GM12865 (cell line): ENCODE measurements at regions not wholly inside any gene's neighbourhood (a gene's known extent, or its start where the extent isn't known, plus 50 kb on each side); places are given as distances from the start of the nearest gene placed in this dataset.

ENCODE experiments used
- DNase-seq: peaks from one replicate; pipeline ENCODE4 v3.0.0; 2010; ENCODE audit warnings: low read depth
- H3K4me3 ChIP-seq: 2 replicates; pipeline ENCODE4 v1.5.1; 2011; ENCODE audit warnings: mild to moderate bottlenecking, low read depth, low read length, control low read depth
- TF ChIP-seq, protein P1 (sequence below): IDR thresholded peaks from 2 replicates; pipeline ENCODE4 v1.5.1; 2011; ENCODE audit warnings: low read length, control low read depth, low read depth, inconsistent platforms; ENCODE audit not compliant: insufficient read depth; ENCODE audit errors: missing control alignments

DNA sequence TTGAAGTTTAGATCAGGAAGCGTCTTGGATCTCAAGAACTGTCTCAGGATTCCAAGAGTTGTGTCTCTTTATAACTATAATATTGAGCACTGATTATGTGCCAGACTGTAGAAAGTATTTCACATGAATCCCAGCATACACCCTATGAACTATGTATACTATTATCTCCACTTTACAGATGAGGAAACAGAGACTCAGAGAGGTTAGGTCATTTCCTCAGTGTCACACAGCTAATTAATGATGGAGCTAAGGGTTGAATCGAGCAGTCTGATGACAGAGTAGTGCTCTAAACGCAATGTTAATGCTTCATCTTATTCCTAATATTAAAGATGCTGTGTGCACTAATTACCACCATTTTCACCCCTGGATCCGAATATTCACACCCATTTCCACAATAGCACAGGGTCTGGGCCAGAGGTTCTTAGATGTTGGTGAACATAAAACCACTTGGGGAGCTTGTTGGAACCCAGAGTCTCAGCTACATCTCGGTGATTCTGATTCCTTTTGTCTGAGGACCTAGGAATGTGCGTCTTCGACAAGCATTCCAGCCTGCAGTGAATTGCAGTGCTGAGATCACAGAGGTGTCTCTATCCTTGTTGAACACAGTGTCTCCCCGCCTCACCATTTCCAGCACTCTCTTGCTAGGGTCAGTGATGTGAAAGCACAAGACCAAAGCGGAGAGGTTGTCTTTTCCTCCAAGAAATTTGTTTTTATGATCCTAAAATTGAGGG is 213.8 kb downstream of the SP3 start:
- no peak for DNase-seq
- H3K4me3 ChIP-seq = no peak overlapping the region
- TF ChIP-seq, protein P1, sequence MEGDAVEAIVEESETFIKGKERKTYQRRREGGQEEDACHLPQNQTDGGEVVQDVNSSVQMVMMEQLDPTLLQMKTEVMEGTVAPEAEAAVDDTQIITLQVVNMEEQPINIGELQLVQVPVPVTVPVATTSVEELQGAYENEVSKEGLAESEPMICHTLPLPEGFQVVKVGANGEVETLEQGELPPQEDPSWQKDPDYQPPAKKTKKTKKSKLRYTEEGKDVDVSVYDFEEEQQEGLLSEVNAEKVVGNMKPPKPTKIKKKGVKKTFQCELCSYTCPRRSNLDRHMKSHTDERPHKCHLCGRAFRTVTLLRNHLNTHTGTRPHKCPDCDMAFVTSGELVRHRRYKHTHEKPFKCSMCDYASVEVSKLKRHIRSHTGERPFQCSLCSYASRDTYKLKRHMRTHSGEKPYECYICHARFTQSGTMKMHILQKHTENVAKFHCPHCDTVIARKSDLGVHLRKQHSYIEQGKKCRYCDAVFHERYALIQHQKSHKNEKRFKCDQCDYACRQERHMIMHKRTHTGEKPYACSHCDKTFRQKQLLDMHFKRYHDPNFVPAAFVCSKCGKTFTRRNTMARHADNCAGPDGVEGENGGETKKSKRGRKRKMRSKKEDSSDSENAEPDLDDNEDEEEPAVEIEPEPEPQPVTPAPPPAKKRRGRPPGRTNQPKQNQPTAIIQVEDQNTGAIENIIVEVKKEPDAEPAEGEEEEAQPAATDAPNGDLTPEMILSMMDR = no peak

DNA sequence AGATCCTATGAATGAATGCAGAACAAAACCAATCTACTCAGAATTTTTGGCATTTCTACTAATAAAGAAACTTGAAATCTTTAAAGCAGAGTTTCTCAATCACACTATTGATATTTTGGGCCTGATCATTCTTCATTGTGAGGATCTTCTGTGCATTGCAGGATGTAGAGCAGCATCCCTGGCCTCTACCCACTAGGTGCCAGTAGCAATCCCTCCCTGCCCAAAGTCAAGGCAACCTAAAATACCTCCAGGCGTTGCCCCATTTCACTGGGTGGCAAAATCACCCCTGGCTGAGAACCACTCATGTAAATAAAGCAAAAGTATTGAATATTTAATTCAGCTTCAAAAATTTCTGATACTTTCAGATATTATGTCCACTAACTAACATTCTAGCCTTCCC is 213.0 kb downstream of the SP3 start:
- DNase-seq = peak; percentile 36
- H3K4me3 ChIP-seq = no peak overlapping the region
- TF ChIP-seq, protein P1 = peak; percentile 32

DNA sequence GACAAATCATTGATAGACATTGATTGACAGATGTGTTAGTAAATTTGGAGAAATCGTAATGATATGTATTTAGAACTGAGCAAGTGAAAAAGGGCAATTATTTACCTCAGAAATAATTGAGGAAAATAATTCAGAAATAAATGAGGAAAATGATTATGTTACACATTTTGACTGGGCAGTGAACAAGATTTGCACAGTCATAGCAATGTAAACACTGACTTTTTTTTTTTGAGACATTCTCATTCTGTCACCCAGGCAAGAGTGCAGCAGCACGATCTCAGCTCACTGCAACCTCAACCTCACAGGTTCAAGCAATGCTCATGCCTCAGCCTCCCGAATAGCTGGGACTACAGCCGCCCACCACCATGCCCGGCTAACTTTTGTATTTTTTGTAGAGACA is 211.7 kb downstream of the SP3 start:
- no peak overlapping the region for H3K4me3 ChIP-seq
- no peak for DNase-seq
- TF ChIP-seq, protein P1 = no peak

DNA sequence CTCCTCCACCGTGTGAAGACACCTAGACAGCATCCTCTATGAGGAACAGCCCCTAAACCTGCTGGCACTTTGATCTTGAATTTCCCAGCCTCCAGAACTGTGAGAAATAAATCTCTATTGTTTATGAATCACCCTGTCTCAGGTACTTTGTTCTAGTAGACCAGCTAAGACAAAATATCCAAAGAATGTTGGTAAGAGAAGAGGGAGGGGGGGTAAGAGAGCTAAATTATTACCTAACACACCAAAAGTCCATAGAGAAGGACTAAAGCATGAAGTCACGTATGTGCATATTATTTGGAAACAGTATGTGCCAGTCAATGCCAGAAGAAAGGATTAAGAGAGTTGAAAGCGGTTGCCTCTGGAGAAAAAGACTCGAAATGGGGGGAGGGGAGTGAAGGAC is 211.0 kb downstream of the SP3 start:
- no peak for DNase-seq
- H3K4me3 ChIP-seq = no peak overlapping the region
- TF ChIP-seq, protein P1 = no peak

DNA sequence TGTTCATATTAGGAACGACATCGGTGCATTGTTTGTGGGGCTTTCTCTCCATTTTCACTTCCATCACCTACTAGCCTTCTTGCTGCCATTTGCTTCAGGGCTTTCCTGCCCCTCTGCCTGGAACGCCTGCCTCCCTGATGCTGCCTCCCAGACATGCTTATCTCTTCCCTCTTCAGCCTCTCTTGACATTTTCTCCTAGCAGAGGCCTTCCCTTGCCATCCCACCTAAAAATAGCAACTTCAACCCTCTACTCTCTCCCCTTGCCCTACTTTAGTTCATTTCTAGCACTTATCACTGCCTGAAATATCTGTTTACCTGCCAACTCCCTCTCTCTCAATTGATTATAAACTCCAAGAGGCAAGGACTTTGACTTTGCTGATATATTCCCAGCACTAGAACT is 210.3 kb downstream of the SP3 start:
- TF ChIP-seq, protein P1 = no peak
- no peak overlapping the region for H3K4me3 ChIP-seq

DNA sequence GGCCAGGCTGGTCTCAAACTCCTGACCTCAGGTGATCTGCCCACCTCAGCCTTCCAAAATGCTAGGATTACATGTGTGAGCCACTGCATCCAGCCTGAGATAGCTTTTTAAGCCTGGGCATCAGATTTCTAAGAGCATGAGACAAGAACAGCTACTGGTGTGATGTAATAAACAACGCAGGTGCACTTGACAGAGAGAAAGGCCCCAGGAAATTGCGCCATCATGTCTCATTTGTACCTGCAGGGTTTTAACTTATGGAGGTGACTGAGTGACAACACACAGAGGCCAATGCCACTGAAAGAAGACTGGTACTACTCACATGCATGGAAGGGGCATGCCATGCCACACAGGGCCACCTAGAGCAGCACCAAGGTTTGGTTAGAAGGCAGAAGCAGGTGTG is 209.4 kb downstream of the SP3 start:
- no peak overlapping the region for H3K4me3 ChIP-seq
- no peak for DNase-seq
- TF ChIP-seq, protein P1 = no peak

More for the DNA sequence above, 210.3 kb downstream of the SP3 start:
- DNase-seq = no peak

DNA sequence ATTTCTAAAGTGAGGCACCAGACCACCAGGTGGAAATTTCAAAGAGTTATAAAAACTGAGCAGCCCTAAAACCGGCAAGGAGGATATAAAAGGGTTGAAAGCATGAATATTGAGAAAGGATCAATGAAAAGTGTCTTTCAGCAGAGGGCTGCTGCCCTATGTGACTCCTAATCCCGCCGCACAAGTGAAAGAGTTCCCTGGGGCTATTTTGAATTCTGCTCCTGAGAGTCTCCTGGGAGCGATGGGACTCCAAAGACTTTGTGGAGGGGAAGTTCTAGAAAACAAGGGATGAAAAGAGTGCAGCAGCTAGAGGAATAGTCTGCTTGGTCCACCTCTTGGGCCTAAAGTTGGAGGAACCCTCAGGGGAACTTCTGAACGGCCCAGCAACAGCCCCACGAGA is 205.2 kb downstream of the SP3 start:
- no peak for DNase-seq
- TF ChIP-seq, protein P1 = no peak
- H3K4me3 ChIP-seq = no peak overlapping the region
